ENCODE measurements at regions not wholly inside any gene's neighbourhood (a gene's known extent, or its start where the extent isn't known, plus 50 kb on each side); places are given as distances from the start of the nearest gene placed in this dataset.

DNA sequence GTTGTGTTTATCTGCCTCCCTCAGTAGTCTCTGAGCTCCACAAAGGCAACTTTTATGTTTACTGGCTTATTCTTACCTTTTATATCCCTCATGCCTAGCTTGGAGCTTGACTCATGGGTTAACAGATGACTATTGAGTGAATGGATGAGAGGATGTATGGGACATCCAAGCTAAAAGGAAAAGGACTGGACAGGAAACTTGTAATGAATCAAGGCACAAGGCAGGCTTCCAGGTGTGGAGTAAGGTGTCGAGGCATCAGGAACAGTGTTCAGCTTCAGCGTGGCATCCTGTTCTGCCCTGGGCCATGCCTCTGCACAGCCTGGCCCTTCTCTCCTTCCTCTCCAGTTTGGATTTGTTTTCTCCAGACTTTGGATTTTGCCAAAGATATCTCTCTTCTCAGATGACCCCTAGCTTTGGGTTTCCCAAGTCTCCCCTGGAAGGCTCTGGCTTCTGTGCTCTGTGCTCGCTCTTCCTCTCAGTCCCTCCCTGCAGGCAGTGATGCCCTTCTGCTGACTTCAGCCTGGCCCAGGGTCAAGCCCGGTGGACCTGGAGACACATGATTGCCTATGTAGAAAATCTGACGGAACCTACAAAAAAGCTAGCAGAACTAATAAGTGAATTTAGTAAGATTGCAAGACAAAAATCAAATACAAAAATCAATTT, 367.3 kb downstream of the CXCL12 start:
- DNase-seq (ENCODE audit: low spot score) (no peak), ATAC-seq (no peak)
- no peaks in the 10 kb centered on the region for H3K36me3 Mint-ChIP-seq
- H3K9me3 Mint-ChIP-seq = no peaks in the 10 kb centered on the region
- H3K4me1 Mint-ChIP-seq (ENCODE audit: low read depth in 2 of 2) = no peaks in the 10 kb centered on the region
- no peak overlapping the region for H3K27ac Mint-ChIP-seq
- H3K27me3 Mint-ChIP-seq = peaks cover 6 to 8% of the 10 kb centered on the region in 2 donors
- H3K4me3 Mint-ChIP-seq = no peak overlapping the region

DNA sequence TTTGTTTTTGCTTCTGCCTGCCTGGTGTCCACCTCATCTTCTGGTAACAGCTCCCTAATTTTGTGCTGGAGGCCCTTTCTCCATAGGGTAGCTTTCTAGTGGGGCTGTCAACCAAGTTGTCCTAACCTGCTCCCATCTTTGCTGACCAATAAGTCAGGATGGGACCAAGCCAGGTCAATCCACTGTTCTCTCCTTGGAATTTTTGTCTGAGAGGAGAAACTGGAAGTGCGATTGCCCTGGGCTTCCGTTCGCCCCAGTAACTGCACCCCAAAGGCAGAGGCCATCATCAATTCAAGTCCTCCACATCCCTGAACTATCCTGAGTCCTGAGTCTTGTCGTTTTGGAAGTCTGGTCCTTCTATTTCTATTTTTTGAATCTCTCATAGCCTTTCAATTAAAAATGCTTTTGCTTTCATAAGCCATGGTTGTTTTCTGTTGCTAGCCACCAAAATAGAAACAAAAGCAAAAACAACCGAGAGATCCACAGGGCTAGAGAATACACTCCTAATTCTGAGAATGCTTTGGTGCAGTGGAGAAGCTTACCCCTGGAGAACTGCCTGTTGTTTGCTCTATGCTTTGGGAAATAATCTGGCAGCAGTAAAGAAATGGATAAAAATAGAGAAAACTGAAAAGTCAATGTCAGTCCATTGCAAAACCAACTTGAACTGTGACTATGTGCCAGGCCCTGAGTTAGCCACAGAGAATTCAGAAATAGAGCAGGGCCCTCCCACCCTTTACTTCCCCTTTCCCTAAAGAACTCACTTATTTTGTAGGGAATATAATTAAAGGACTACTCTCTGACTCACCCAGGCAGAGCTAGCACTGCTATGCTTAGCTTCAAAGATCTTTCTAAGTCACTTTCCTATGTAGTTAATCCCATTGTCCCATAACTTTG, 368.1 kb downstream of the CXCL12 start:
- no peak overlapping the region for H3K27ac Mint-ChIP-seq
- H3K4me1 Mint-ChIP-seq (ENCODE audit: low read depth in 2 of 2) = no peaks in the 10 kb centered on the region
- peaks cover 6 to 8% of the 10 kb centered on the region in 2 donors for H3K27me3 Mint-ChIP-seq
- H3K4me3 Mint-ChIP-seq = no peak overlapping the region
- H3K36me3 Mint-ChIP-seq = no peaks in the 10 kb centered on the region
- DNase-seq (ENCODE audit: low spot score) (no peak), ATAC-seq (no peak)
- no peaks in the 10 kb centered on the region for H3K9me3 Mint-ChIP-seq

DNA sequence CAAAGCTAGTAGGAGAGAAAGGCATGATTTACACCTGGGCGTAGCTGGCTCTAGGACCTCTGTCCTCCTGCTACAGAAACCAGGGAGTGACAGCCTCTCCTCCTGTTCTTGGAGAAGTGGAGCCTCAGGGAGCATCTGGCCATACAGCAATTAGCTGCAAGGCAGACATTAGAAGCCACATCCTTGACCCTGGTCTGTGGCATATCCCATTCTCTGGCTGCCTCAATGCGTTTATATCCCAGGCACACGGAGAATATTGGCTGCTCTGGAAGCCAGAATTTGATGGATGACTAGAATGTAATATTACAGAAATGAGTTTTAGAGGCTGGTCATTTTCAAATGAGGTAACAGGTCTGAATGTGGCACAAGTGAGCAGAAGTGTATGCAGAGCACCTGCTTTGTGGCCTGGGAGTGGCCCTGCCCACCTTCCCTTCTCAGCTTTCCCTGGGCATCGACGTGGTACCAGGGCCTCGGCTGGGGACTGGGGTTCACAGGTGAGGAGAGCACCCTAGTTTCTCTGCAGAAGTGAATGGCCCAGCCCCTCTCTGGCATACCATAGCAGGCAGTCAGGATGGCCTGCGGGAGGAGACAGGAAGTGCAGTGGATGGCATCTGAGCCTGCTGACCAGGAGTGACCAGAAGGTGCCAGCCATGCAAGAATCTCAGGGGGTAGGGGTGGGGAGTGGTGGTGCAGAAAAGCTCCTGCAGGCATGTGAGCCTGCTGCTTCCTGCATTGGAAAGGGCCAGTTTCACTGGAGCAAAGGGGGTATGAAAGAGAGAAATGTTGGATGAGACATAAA, 367.2 kb upstream of the ZNF32 start:
- Mint-ChIP-seq H3K36me3 (no peaks in the 10 kb centered on the region), H3K27ac (no peak overlapping the region)
- no peak for DNase-seq (ENCODE audit: low spot score)

DNA sequence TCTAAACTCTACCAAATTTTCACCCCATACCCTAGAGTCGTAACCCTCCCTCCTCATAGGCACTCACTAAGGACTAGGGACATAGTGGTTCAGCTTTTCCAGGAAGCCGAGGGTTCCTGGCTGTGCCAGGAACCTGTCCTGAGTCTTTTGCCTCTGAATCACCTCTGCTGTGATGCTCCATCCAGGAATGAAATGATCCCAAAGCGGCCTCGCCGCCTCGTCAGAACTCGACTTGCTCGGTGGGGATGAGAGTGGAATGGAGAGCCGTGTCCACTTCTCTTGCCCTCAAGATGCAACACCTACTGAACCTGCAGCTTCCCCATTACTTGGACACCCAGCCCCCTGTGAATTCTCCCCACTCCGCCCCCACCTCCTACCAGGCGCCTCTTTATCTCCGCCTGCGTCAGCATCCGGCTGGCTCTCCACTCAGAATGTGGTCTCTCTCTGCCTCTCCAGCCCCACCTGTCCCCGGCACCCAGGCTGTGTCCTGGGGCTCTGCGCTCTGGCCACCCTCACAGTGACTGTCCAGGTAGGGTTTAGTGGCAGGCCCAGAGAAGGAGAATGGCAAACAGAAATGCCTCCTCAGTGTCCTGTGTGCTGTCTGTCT, 366.1 kb upstream of the ZNF32 start:
- peak in 1 of 2 donors; percentile 24 for ATAC-seq
- Mint-ChIP-seq H3K4me1 (ENCODE audit: low read depth in 2 of 2) (no peaks in the 10 kb centered on the region), H3K9me3 (no peaks in the 10 kb centered on the region)

More for the DNA sequence above, 367.2 kb upstream of the ZNF32 start:
- no peak for ATAC-seq
- H3K27me3 Mint-ChIP-seq = peaks cover 8 to 9% of the 10 kb centered on the region in 2 donors
- H3K9me3 Mint-ChIP-seq = no peaks in the 10 kb centered on the region
- no peak overlapping the region for H3K4me3 Mint-ChIP-seq
- no peaks in the 10 kb centered on the region for H3K4me1 Mint-ChIP-seq (ENCODE audit: low read depth in 2 of 2)

DNA sequence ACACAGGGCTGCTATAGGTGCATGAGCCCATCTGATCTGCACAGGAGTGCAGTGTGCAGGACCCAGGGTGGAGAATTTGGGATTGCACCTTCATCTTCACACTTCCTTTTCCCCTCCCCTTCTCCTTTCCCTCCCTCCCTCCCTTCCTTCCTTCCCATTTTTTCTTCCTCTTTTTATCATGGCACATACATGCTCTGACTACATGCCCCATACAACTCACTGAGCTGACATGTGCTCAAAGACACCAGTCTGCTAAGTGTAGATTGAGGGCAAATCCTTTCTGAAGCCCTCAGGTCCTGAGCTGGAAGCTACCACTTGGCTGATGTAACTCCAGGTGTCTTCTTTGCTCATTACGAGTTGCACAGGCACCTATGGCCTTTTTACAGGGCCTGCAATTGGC, 365.3 kb upstream of the ZNF32 start:
- Mint-ChIP-seq H3K9me3 (no peaks in the 10 kb centered on the region), H3K27ac (no peak overlapping the region), H3K4me3 (no peak overlapping the region), H3K27me3 (peaks cover 8 to 9% of the 10 kb centered on the region in 2 donors), H3K4me1 (ENCODE audit: low read depth in 2 of 2) (no peaks in the 10 kb centered on the region), H3K36me3 (no peaks in the 10 kb centered on the region)
- DNase-seq (ENCODE audit: low spot score) = no peak
- ATAC-seq = no peak

More for the DNA sequence above, 366.1 kb upstream of the ZNF32 start:
- Mint-ChIP-seq H3K27me3 (peaks cover 8 to 9% of the 10 kb centered on the region in 2 donors), H3K27ac (no peak overlapping the region), H3K36me3 (no peaks in the 10 kb centered on the region), H3K4me3 (no peak overlapping the region)
- DNase-seq (ENCODE audit: low spot score) = no peak

DNA sequence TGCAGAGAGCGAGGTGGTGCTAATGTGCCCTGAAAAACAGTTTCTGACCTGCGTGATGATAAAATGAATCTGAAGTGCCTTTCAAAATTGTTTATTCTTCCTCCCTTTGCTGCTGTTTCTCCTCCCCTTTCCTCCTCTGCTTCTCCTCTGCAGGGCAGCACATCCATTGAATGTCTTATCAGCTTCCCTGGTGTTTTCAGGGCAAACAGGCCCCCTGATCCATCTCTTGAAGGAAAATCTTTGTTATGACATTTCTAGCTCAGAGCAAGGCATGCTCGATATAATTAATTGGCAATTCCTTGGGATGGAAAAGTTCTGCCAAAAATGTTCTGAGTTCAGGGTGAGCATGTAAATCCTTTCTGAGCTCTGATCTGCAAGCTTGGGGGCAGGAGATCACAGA, 364.2 kb upstream of the ZNF32 start:
- DNase-seq (ENCODE audit: low spot score) = no peak
- H3K27me3 Mint-ChIP-seq = peaks cover 9% of the 10 kb centered on the region in 2 donors
- no peaks in the 10 kb centered on the region for H3K9me3 Mint-ChIP-seq
- H3K4me1 Mint-ChIP-seq (ENCODE audit: low read depth in 2 of 2) = no peaks in the 10 kb centered on the region
- no peak for ATAC-seq
- H3K4me3 Mint-ChIP-seq = no peak overlapping the region
- no peaks in the 10 kb centered on the region for H3K36me3 Mint-ChIP-seq
- no peak overlapping the region for H3K27ac Mint-ChIP-seq

DNA sequence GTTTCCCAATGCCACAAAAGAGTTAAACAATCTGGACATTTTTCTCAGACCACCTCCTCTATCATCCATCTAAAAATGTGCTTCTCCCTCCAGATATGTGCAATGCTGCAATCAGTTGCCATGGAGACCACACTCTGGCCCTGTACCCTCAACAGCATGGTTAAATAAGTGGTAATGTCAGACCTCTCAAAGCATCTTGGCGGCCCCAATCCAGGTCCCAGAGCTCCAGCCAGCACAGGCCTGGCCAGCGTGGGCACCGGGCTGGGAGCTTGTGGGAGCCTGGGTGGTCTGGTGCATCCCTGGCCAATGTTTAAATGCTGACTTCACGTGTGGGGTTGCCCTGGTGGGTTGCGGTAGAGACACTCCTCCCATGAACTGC, 362.9 kb upstream of the ZNF32 start:
- no peak for DNase-seq (ENCODE audit: low spot score)
- H3K9me3 Mint-ChIP-seq = no peaks in the 10 kb centered on the region
- no peak for ATAC-seq
- no peaks in the 10 kb centered on the region for H3K4me1 Mint-ChIP-seq (ENCODE audit: low read depth in 2 of 2)
- H3K27ac Mint-ChIP-seq = no peak overlapping the region
- H3K36me3 Mint-ChIP-seq = no peaks in the 10 kb centered on the region
- no peak overlapping the region for H3K4me3 Mint-ChIP-seq
- peaks cover 15 to 23% of the 10 kb centered on the region in 2 donors for H3K27me3 Mint-ChIP-seq

DNA sequence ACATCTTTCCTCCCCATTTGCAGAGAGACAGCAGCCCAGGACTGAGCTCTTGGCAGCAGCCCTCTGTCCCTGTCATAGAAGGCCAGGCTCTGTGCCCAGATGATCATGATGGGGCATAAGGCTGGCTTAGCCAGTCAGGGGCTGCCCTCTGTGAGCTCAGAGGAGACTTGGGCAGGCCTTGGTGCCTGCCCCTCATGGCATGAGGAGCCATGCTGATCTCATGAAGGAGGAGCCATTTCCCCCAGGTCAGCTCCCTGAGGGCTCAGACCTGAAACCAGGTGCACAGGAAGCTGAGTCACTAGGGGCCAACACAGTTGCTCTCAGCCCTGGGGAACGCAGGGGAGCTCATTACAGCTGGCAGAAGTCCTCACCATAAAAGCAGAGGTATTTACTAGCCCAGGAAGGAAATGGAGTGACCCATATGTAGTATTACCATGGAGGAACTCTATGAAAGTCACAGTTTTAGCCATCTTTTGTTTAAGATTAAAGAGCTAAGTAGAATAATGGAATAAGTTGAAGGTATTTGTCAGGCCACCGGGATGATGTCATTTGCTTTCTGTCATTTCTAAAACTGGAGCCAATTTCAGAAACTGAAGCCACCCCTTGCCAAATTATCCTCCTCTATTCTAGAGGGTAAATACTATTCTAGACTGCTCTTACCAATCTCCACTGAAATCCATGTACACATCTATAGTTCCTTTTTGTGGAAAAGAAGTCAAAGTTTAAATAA, 362.4 kb upstream of the ZNF32 start:
- H3K4me1 Mint-ChIP-seq (ENCODE audit: low read depth in 2 of 2) = no peaks in the 10 kb centered on the region
- peak in 1 of 2 donors; percentile 34 for ATAC-seq
- H3K36me3 Mint-ChIP-seq = no peaks in the 10 kb centered on the region
- no peaks in the 10 kb centered on the region for H3K9me3 Mint-ChIP-seq
- no peak overlapping the region for H3K27ac Mint-ChIP-seq
- no peak overlapping the region for H3K4me3 Mint-ChIP-seq
- DNase-seq (ENCODE audit: low spot score) = no peak
- H3K27me3 Mint-ChIP-seq = peaks cover 18 to 24% of the 10 kb centered on the region in 2 donors

DNA sequence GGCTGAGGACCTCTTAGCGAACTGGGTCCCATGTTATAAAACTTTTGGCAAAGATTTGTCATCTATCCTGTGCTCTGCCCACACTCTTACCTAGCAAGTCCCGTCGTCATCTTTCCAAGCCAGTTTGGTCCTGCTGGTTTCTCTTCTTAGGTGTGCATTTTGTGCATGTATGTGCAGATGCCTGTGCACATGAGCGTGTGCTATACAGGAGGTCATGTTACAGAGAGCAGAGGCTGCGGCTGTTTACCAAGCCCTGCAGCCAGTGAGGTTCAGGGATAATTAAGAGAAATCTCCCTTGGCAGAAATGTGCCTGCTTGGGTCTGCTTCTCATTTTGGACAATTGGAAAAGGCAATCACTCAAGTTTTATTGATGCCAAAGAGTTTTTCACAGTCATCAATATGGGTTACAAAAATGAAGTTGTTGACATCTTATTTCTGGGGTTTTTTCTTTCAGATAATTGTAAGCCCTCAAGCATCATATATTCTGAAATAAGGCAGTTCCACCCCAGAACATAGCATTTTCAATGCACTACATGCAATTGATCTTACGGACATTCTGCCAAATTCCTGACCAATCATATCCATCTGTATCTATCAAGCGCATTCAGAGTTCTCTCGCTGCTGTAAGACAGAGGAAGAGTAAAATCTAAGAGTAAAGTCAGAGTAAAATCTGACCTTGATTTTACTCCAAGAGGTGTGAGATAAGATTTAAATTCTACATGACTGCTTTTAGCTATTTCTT, 361.4 kb upstream of the ZNF32 start:
- no peak for DNase-seq (ENCODE audit: low spot score)
- peaks cover 19 to 24% of the 10 kb centered on the region in 2 donors for H3K27me3 Mint-ChIP-seq
- H3K27ac Mint-ChIP-seq = no peak overlapping the region
- no peaks in the 10 kb centered on the region for H3K9me3 Mint-ChIP-seq
- ATAC-seq = no peak
- H3K4me3 Mint-ChIP-seq = no peak overlapping the region
- no peaks in the 10 kb centered on the region for H3K36me3 Mint-ChIP-seq
- H3K4me1 Mint-ChIP-seq (ENCODE audit: low read depth in 2 of 2) = no peaks in the 10 kb centered on the region

DNA sequence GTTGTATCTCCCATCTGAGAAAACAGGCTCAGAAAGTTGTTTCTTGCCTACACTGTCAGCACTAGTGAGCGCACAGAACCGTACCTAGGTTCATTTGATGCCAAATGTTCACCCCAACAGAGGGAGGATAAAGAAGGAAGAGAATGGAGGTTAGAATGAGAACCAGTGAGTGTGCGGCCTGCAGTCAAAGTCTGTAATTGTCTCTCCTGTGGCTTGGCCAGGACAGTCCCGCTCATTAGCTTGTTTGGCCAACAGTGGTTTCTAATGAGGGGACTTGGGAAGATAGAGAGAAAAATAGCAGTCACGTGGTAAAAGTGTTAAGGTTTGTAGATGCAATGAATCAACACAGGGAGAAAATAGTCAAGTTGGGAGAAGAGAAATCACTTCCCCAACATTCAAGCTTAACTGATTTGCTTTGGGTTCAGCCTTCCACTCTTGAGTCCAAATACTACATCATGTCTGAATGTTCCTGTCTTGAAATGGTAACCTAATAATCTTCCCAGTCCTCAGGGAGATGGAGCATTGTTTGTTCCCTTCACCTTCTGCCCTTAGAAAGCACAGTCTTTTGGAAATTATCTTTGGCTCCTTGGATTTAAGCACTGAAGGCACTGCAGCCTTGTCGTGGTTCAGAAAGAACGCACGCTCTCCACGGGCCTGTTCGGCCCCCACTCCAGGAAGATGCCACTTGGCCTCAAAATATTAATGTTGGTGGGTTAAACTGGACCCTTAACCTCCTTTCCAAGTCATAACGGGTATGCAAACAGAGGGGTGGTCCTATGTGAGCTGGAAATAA, 360.4 kb upstream of the ZNF32 start:
- no peaks in the 10 kb centered on the region for H3K9me3 Mint-ChIP-seq
- ATAC-seq (no peak), DNase-seq (ENCODE audit: low spot score) (no peak)
- H3K27ac Mint-ChIP-seq = no peak overlapping the region
- H3K27me3 Mint-ChIP-seq = peaks cover 19 to 20% of the 10 kb centered on the region in 2 donors
- H3K4me1 Mint-ChIP-seq (ENCODE audit: low read depth in 2 of 2) = no peaks in the 10 kb centered on the region
- H3K36me3 Mint-ChIP-seq = no peaks in the 10 kb centered on the region
- H3K4me3 Mint-ChIP-seq = no peak overlapping the region

DNA sequence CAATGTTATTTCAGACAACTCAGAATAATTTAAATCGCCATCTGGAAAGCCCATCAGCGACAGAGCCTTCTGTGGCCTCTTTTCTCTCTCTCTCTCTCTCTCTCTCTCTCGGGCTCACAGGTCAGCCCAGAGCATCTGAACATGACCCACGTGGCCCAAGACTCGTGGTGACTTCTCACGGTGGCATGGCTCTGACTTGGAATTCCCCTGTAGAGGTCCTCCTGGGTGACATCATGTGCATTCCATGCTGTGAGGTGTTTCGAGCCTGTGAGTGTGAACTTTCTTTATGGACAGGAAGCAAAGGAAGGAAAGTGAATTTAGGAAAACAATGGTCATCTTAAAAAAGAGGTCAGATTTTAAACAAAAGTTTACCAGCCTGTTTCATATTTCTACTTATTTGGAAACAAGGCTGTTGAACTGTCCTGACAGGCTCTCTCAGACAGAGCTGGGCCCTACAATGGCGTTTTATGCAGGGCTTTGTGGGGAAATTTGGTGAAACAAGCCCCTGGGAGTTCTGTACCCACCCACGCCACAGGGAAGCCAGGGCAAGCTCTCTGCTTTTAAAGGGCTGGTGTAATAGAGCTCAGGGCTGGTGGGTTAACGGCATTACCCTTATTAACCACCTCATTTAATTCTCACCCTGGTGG, 359.7 kb upstream of the ZNF32 start:
- DNase-seq (ENCODE audit: low spot score) (no peak), ATAC-seq (no peak)
- no peaks in the 10 kb centered on the region for H3K36me3 Mint-ChIP-seq
- H3K27ac Mint-ChIP-seq = no peak overlapping the region
- no peak overlapping the region for H3K4me3 Mint-ChIP-seq
- peaks cover 20 to 23% of the 10 kb centered on the region in 2 donors for H3K27me3 Mint-ChIP-seq
- H3K4me1 Mint-ChIP-seq (ENCODE audit: low read depth in 2 of 2) = no peaks in the 10 kb centered on the region
- H3K9me3 Mint-ChIP-seq = no peaks in the 10 kb centered on the region

All from natural killer cell treated with Interleukin-12 subunit alpha and Interleukin-12 subunit beta and Interleukin-15 and Interleukin-18, amount 100 ng/mL, for 72 hours (primary cell).